ENCODE measurements at regions not wholly inside any gene's neighbourhood (a gene's known extent, or its start where the extent isn't known, plus 50 kb on each side); places are given as distances from the start of the nearest gene placed in this dataset.

DNA sequence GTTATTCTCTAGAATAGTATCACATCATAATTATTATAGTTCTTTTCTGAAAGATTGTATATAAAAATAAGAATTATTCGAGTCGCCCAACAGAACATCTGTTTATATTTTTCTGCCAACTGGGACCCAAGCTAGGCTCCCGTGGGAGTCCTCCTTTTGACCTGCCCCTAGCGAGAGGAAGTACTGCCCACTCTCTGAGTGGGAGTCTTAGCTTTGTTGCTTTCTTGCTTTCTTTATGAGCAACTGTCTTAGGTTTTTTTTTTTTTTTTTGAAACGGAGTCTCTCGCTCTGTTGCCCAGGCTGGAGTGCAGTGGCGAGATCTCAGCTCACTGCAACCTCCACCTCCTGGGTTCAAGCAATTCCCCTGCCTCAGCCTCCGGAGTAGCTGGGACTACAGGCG, 202.0 kb upstream of the ZNF184 start:
- Histone ChIP-seq H3K36me3 (ENCODE audit: control insufficient read depth in 2 of 2, extremely low read depth in 1 of 2, insufficient read depth in 2 of 2, low read length in 2 of 2) (no peaks in the 10 kb centered on the region), H3K4me2 (ENCODE audit: insufficient read depth, low read length) (no peak overlapping the region), H3K9me1 (replicated peaks; ENCODE audit: control insufficient read depth, extremely low read depth, insufficient read depth, low read length) (no peaks in the 10 kb centered on the region), H2AFZ (ENCODE audit: low read depth, low read length) (no peak overlapping the region), H3K4me1 (ENCODE audit: control insufficient read depth, extremely low read depth, insufficient read depth, low read length) (peaks cover 4% of the 10 kb centered on the region), H3K9me3 (replicated peaks; ENCODE audit: control insufficient read depth, insufficient read depth, low read length) (no peaks in the 10 kb centered on the region), H4K20me1 (replicated peaks; ENCODE audit: control insufficient read depth, extremely low read depth, insufficient read depth, low read length) (no peaks in the 10 kb centered on the region), H3K79me2 (ENCODE audit: control insufficient read depth, insufficient read depth, low read length) (no peaks in the 10 kb centered on the region), H3K27ac (ENCODE audit: insufficient read depth, low read depth, low read length) (no peak overlapping the region), H3K27me3 (ENCODE audit: control insufficient read depth in 2 of 2, insufficient read depth in 2 of 2, low read length in 2 of 2) (peaks cover 13 to 14% of the 10 kb centered on the region in 2 experiments), H3K9ac (replicated peaks; ENCODE audit: extremely low read depth, insufficient read depth, low read length) (no peak overlapping the region), H3K4me3 (replicated peaks in 1 of 3; ENCODE audit: insufficient read depth in 1 of 3, low read depth in 1 of 3, low read length in 3 of 3) (no peak overlapping the region)
- ChIA-PET CTCF (interaction anchor here (1.1 kb wide), 1 partner anchor 45 kb away, joined by 3 read pairs; no protein-coding TSS in a partner anchor), POLR2A (no interaction called here)
- dilution Hi-C loops (cut with MboI; ENCODE audit: extremely low pct_ligation_motif_present, low sequenced_read_pairs) (no loop called here), intact Hi-C loops (cut with micrococcal nuclease) (loop anchor here (5.0 kb wide), 1 partner anchor 83 kb away; no protein-coding TSS in a partner anchor)
- TF ChIP-seq POLR2A (IDR thresholded peaks at IDR 0.05; ENCODE audit: low read depth, low read length), result no peak
- TF ChIP-seq, protein P1, sequence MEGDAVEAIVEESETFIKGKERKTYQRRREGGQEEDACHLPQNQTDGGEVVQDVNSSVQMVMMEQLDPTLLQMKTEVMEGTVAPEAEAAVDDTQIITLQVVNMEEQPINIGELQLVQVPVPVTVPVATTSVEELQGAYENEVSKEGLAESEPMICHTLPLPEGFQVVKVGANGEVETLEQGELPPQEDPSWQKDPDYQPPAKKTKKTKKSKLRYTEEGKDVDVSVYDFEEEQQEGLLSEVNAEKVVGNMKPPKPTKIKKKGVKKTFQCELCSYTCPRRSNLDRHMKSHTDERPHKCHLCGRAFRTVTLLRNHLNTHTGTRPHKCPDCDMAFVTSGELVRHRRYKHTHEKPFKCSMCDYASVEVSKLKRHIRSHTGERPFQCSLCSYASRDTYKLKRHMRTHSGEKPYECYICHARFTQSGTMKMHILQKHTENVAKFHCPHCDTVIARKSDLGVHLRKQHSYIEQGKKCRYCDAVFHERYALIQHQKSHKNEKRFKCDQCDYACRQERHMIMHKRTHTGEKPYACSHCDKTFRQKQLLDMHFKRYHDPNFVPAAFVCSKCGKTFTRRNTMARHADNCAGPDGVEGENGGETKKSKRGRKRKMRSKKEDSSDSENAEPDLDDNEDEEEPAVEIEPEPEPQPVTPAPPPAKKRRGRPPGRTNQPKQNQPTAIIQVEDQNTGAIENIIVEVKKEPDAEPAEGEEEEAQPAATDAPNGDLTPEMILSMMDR (IDR thresholded peaks at IDR 0.05; ENCODE audit: extremely low read depth in 1 of 2, insufficient read depth in 1 of 2, low read depth in 1 of 2, low read length in 2 of 2), result no peak
- no peak for TF ChIP-seq FOS (IDR thresholded peaks at IDR 0.05; ENCODE audit: borderline replicate concordance, insufficient read depth, low read length)
- TF ChIP-seq JUN (IDR thresholded peaks at IDR 0.05; ENCODE audit: borderline replicate concordance, insufficient read depth, insufficient read length, low read depth), result no peak
- no peak for TF ChIP-seq MAX (IDR thresholded peaks at IDR 0.05; ENCODE audit: insufficient read depth, insufficient read length)
- no peak for TF ChIP-seq POLR2AphosphoS5 (IDR thresholded peaks at IDR 0.05; ENCODE audit: insufficient read depth, low read depth, low read length)
- no peak for TF ChIP-seq GATA2 (IDR thresholded peaks at IDR 0.05; ENCODE audit: insufficient read depth, insufficient read length, low read depth, low read length)
- TF ChIP-seq MYC (IDR thresholded peaks at IDR 0.05; ENCODE audit: low read depth, low read length), result no peak
- TF ChIP-seq EZH2 (IDR thresholded peaks at IDR 0.05; ENCODE audit: borderline replicate concordance, low read depth, low read length, severe bottlenecking), result no peak
- FAIRE-seq (no peak), DNase-seq (ENCODE audit: low read depth, low spot score) (no peak)
- BruUV-seq (replicated peaks), result no TSS peak

All from endothelial cell of umbilical vein (primary cell).